ENCODE measurements at regions not wholly inside any gene's neighbourhood (a gene's known extent, or its start where the extent isn't known, plus 50 kb on each side); places are given as distances from the start of the nearest gene placed in this dataset.

- TF ChIP-seq MAX (IDR thresholded peaks at IDR 0.05; ENCODE audit: low read depth, low read length) (no peak), MYC (IDR thresholded peaks at IDR 0.05; ENCODE audit: low read depth, low read length) (no peak), CTCF (IDR thresholded peaks at IDR 0.05; ENCODE audit: low read depth, low read length) (no peak), POLR2A (IDR thresholded peaks at IDR 0.05; ENCODE audit: extremely low read depth, insufficient read length) (no peak)
- no peak for DNase-seq (ENCODE audit: low read depth)
- no peak overlapping the region for H3K4me3 ChIP-seq (ENCODE audit: low read depth, low read length)
These were observed 199.8 kb upstream of the ZIC3 start for GRCh38 chrX:137366018-137366633.

GRCh38 chrX:137363559-137363958 lies 202.4 kb upstream of the ZIC3 start:
- TF ChIP-seq MYC (IDR thresholded peaks at IDR 0.05; ENCODE audit: low read depth, low read length) (no peak), CTCF (IDR thresholded peaks at IDR 0.05; ENCODE audit: low read depth, low read length) (no peak), MAX (IDR thresholded peaks at IDR 0.05; ENCODE audit: low read depth, low read length) (no peak), POLR2A (IDR thresholded peaks at IDR 0.05; ENCODE audit: extremely low read depth, insufficient read length) (no peak)
- no peak overlapping the region for H3K4me3 ChIP-seq (ENCODE audit: low read depth, low read length)

GRCh38 chrX:137362583-137362982 lies 203.3 kb upstream of the ZIC3 start:
- H3K4me3 ChIP-seq (ENCODE audit: low read depth, low read length) = no peak overlapping the region
- TF ChIP-seq MYC (IDR thresholded peaks at IDR 0.05; ENCODE audit: low read depth, low read length) (no peak), CTCF (IDR thresholded peaks at IDR 0.05; ENCODE audit: low read depth, low read length) (no peak), POLR2A (IDR thresholded peaks at IDR 0.05; ENCODE audit: extremely low read depth, insufficient read length) (no peak), MAX (IDR thresholded peaks at IDR 0.05; ENCODE audit: low read depth, low read length) (no peak)
- no peak for DNase-seq (ENCODE audit: low read depth)

More at GRCh38 chrX:137363559-137363958, 202.4 kb upstream of the ZIC3 start:
- no peak for DNase-seq (ENCODE audit: low read depth)

- DNase-seq (ENCODE audit: low read depth) = no peak
- TF ChIP-seq MYC (IDR thresholded peaks at IDR 0.05; ENCODE audit: low read depth, low read length) (no peak), POLR2A (IDR thresholded peaks at IDR 0.05; ENCODE audit: extremely low read depth, insufficient read length) (no peak), CTCF (IDR thresholded peaks at IDR 0.05; ENCODE audit: low read depth, low read length) (no peak), MAX (IDR thresholded peaks at IDR 0.05; ENCODE audit: low read depth, low read length) (no peak)
- H3K4me3 ChIP-seq (ENCODE audit: low read depth, low read length) = no peak overlapping the region
These were observed 211.1 kb upstream of the ZIC3 start for GRCh38 chrX:137354851-137355250.

GRCh38 chrX:137353404-137353803 lies 212.5 kb upstream of the ZIC3 start:
- no peak overlapping the region for H3K4me3 ChIP-seq (ENCODE audit: low read depth, low read length)
- TF ChIP-seq CTCF (IDR thresholded peaks at IDR 0.05; ENCODE audit: low read depth, low read length) (no peak), MYC (IDR thresholded peaks at IDR 0.05; ENCODE audit: low read depth, low read length) (no peak), POLR2A (IDR thresholded peaks at IDR 0.05; ENCODE audit: extremely low read depth, insufficient read length) (no peak), MAX (IDR thresholded peaks at IDR 0.05; ENCODE audit: low read depth, low read length) (no peak)
- no peak for DNase-seq (ENCODE audit: low read depth)

Measured in NB4 (cell line).